ACHN (cell line): ENCODE measurements at regions not wholly inside any gene's neighbourhood (a gene's known extent, or its start where the extent isn't known, plus 50 kb on each side); places are given as distances from the start of the nearest gene placed in this dataset.

Experiments
- DNase-seq: peaks from one replicate; pipeline ENCODE4 v3.0.0-alpha.2; 2015
- in situ Hi-C: cut with HindIII; loops from 2 replicates; pipeline ENCODE4 v1.10.0; 2017; ENCODE audit warnings: low sequenced_read_pairs, low pct_ligation_motif_present, low pct_unique_long_range_greater_than_20kb

DNA sequence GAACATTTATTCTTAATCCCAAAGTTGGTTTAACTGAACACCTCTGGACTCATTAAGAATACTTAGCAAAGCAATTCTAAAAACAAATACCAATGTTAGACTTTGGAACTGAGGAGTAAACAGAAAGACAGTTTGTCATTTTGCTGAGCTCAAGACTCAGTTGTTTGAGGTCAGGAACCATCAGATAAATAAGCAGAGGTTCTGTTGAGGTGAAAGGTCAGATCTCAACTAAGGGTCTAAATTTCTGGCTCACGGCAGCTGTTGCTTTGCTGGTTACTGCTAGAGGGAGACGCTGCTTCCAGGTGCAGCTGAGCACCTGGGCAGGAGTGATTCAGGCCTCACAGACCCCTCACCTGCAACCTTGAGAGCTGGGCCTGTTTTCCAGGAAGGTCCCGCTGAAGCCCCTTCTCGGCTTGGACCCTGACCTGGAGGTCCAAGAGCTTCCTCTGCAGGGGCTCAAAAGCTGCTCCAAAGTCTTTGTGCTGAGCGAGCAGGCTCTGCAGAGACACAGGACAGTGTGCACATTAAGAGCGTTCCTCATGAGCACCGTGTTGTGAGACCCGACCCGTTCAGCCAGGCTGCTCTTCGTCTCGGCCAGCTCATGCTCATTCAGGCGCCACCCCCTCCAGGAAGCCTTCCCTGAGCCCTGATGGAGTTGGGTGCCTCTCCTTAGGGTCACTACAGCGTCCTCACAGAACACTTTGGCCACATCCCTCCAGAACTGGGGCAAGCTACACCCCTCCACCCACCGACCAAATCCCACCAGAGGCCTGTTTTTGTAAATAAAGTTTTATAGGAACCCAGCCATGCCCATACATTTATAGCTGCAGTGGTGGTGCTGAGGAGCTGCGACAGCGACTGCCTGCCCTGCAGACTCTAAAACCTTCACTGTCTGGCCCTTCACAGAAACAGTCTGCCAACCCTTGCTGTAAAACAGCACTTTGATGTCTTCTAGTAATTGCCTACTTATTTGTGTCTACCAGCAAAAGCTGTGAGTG is 72.0 kb downstream of the SYNE3 start:
- no peak for DNase-seq
- in situ Hi-C loops = no loop called here

GRCh38 chr14:95442633-95443021 is 73.8 kb downstream of the SYNE3 start:
- in situ Hi-C loops = no loop called here
- peak; percentile 64 for DNase-seq

DNA sequence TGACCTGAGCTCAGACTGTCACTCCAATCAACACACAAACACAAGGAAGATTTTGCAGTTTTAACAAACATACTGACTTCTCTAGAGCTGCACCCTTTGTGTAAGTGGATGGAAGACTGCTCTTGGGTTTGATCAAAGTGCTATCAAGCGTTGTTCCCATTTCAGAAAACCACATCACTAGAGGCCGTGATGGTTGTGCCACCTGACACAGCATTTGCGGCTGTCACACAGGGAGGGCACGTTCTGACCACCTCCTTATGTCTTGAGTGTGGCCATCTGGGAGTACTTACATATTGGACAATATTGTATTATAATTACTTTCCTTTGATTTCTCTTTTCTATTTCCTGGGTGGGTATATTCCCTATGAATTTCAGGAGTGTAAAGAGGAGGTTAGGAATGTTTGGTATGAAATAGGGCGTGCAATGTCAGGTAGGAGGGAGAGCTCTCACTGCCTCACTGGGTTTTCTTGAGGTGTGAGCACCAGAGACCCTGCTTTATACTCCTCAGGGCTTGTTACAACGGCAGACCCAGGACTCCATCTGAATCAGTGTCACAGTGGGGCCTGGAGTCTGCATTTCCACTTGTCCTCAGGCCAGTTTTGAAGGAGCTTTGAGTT is 74.3 kb downstream of the SYNE3 start:
- DNase-seq = no peak
- in situ Hi-C loops = no loop called here

DNA sequence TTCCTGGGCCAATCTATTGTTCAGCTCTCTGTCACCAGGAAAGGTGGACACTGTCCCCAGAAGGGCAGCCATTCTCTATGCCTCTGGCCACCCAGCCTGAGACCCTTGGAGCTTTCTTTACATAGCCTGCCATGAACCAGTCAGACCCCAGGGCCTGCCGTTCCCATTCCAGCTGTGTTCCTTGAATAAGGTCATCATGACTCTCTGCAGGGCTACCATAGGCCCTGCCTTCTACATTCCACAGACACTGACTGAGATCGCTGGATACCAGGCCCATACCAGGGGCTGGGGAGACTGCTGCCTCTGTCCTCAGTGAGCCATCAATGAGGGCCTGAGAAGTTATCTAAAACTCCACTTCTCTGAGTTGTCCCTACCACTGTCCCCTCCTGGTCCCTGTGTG is 75.5 kb downstream of the SYNE3 start:
- in situ Hi-C loops = no loop called here
- no peak for DNase-seq

DNA sequence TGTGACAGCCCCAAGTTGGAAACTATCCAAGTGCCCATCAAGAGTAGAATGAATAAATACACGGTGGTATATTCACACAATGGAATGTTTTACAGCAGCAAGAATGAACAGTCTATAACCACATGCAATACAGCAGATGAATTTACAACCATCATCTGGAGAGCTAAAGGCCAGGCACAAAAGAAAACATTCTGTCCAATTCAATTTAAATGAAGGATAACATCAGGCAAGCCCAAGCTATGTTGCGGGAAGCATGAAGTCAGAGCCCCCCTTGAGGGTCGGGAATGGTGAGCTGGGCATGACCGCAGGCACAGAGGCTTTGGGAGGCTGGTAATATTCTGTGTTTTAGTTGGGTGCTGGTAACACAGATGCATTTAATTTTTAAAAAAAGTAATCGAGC is 76.0 kb downstream of the SYNE3 start:
- in situ Hi-C loops = no loop called here
- DNase-seq = no peak

GRCh38 chr14:95439881-95440280 is 76.6 kb downstream of the SYNE3 start:
- in situ Hi-C loops = no loop called here
- no peak for DNase-seq

DNA sequence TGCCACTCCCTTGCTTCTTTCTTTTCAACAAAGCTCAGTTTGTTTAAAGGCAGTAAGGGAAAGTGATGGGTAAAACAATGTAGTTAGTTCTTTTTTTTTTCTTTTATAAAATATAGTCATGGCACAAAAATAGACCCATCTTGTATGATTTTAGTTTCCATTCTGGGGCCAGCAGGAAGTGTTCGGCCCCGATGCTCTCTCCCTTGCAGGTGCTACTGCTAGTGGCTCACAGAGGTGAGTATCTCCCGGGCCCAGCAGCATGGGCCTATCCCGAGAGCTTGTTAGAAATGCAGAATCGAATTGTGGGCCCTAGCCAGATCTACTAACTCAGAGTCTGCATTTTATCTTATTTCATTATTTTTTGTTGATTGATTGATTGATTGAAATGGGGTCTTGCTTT is 78.7 kb downstream of the SYNE3 start:
- in situ Hi-C loops = no loop called here
- DNase-seq = no peak

- DNase-seq = no peak
- in situ Hi-C loops = no loop called here
Measured at GRCh38 chr14:95436354-95436753, 80.1 kb downstream of the SYNE3 start.

DNA sequence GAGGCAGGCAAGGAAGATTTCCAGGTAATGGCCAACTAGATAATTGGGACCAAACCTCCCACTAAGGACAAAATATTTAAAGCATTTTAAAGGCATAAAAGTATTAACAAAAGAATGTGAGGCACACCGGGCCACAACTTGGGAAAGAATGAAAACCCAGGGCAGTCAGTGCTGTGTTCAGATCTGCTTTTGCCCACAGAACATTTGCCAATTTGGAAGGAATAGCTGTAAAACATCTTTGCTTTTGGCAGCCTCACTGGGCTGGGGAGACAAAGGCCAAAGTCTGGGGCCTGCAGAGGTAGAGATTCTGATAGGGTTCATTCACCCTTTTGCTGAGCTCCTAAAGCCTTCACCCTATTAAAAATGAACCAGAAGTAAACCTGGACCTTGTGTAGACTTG is 82.3 kb downstream of the SYNE3 start:
- in situ Hi-C loops = no loop called here
- no peak for DNase-seq

DNA sequence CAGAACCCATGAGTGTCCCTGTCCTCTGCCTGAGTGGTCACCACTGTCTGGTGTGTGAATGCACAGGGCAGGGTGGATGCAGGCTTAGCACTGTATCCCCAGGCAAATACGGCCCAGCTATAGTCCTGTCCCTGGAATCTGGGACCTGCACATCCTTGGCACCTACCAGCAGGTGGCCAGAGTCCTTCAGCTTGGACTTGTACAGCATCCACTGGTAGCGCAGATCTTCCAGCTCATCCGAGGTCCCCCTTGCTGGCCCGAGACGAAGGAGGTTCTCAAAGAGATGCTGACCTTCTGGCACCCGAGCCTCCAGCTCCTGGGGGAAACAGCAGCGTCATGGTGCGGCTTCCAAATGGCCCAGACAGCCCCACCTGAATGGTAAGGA is 83.4 kb downstream of the SYNE3 start:
- DNase-seq = no peak
- in situ Hi-C loops = no loop called here

DNA sequence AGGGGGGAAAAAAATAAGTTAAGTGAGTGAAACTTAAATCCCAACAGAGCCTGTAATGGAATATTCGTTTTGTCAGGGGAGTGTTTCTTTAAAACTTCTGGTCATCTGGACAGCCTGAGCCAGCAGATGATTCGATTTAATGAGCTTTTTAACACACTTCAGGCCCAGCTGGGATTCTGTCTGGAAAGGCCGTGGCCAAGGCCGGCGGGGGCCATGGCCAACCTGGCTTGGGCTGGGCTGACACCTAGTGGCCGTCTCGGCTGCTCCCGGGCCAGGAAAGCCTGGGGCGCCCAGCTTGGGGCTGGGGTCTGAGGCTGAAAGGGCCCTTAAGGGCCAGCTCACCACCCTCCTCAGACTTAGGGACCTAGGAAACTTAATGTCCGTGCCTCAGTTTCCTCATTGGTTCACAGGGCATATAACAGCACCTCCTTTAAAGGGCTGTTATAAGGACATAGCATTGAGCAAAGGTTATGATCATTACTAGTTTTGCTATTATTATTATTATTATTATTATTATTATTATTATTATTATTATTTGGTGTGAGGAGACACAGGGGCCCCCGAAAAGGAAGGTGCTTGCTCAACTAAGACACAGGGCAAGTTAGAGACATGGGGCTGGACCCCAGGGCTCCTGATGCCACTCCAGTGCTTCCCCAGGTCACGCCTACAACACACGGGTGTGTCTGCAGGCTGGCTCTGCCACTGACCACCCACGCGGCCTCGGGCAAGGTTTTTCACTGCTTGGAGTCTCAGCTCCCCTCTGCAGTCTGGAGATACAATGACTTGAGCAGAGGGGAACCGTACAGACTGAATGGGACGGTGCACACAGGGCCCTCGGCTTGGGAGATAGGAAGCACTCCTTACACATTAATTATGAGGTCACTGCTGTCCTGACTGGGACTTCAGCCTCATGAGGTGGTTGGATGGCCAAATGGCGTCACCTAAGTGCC is 84.0 kb downstream of the SYNE3 start:
- in situ Hi-C loops = no loop called here
- DNase-seq = peak; percentile 49

- DNase-seq = peak; percentile 43
- in situ Hi-C loops = no loop called here
Measured at GRCh38 chr14:95431199-95432143, 85.0 kb downstream of the SYNE3 start.

DNA sequence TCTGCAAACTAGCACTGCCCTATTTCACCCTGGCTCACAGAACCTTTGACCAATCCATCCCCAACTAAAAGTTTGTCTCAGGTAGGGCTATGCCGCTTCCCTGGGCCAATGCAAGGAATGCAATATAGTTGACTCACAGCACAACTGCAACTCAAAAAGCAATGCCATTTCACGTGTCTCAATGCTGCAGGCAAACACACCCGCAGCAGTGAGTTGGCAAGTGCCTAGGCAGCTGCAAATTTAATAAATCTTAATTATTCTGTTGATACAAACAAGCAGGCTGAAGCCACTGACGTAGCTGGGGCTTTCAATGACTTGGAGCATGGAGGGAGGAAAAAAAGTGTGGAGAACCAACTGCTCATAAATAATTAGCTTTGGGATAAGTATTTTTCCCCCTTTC is 87.9 kb downstream of the SYNE3 start:
- in situ Hi-C loops = no loop called here
- DNase-seq = no peak

GRCh38 chr14:95426116-95426475 is 90.4 kb downstream of the SYNE3 start:
- DNase-seq = no peak
- in situ Hi-C loops = no loop called here

DNA sequence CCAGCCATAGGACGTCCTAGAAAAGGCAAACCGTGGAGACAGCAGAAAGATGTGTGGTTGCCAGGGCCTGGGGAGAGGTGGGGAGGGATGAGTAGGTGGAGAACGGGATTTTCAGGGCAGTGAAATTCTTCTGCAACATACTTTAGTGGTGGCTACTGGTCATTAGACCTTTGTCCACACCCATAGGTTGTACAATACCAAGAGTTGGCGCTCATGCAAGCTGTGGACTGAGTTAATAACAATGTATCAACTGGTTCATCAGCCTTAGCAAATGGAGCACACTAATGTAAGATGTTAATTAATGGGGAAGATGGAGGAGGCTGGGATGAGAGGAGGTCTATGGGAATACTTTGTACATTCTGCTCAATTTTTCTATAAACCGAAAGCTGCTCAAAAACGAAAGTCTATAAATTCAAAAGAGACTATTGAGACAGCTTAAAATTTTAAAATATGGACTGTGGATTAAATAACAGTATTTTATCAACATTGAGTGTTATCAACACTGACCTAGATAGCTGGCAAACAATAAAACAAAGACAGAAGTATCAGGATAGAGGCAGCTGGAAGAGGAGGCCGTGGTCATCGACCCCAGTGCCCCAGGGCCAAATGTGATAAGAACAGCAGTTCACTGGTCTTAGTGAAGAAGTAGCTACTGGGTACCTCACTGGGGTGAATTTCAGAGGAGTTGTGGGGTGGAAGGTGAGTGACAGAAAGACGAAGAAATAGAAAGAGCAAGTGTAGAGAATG is 90.9 kb downstream of the SYNE3 start:
- in situ Hi-C loops = no loop called here
- no peak for DNase-seq

DNA sequence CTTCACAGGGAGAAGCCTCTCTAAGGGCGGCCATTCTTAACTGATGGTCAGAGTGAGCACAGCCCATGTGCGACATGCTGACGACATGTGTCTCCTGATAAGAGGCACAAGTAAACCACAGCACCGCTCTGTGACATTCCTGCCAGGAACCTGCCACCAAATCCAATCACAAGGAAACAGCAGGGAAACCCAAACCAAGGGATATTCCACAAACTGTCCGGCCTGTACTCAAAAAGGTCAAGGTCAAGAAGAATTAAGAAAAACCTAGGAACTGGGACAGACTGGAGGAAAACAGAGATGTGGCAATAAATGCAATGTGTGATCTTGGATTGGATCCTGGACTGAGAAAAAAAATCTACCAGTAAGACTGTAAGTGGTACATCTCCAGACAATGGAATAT is 91.9 kb downstream of the SYNE3 start:
- no peak for DNase-seq
- in situ Hi-C loops = no loop called here

DNA sequence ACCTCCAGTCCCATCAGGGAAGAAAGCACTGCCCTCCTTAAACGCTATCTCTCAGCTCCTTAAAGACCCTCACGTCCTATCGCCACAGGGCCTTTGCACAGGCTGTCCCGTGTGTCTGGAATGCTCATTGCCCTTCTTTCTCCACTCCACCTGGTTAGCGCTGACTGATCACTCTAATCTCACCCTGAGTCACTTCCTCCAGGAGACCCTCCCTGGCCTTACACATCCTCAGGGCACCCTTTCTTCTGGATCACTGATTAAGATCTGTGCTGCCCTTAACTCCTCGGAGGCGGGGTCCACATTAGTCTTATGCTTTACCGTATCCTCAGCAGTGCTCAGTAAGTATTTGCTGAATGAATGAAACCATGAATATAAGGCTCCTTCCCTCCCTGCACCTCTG is 94.7 kb downstream of the SYNE3 start:
- no peak for DNase-seq
- in situ Hi-C loops = no loop called here
